ENCODE measurements at regions not wholly inside any gene's neighbourhood (a gene's known extent, or its start where the extent isn't known, plus 50 kb on each side); places are given as distances from the start of the nearest gene placed in this dataset.

DNA sequence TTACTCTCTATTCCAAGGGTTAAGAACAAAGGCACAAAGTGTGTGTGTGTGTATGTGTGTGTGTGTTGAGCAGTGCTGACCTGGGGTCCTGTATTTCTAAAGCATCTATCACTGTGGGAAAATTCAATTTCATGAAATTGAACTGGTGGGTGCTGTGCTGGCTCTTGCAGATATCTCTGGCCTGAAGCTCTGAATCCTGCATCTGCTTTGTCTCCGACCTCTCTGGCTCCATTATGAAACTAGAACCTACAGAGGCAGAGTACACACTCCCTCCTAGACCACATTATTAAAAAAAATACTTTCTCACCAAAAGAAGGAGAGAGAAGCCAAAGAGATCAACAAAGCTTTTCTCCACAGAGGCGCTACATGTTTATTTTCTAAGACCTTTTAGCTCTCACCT lies 88.4 kb upstream of the PDE4B start:
- Mint-ChIP-seq H3K4me1 (ENCODE audit: low read depth) (no peaks in the 10 kb centered on the region), H3K36me3 (no peaks in the 10 kb centered on the region), H3K27me3 (peaks cover 9% of the 10 kb centered on the region), H3K4me3 (no peak overlapping the region), H3K9me3 (ENCODE audit: low read depth) (no peaks in the 10 kb centered on the region), H3K27ac (no peak overlapping the region)

DNA sequence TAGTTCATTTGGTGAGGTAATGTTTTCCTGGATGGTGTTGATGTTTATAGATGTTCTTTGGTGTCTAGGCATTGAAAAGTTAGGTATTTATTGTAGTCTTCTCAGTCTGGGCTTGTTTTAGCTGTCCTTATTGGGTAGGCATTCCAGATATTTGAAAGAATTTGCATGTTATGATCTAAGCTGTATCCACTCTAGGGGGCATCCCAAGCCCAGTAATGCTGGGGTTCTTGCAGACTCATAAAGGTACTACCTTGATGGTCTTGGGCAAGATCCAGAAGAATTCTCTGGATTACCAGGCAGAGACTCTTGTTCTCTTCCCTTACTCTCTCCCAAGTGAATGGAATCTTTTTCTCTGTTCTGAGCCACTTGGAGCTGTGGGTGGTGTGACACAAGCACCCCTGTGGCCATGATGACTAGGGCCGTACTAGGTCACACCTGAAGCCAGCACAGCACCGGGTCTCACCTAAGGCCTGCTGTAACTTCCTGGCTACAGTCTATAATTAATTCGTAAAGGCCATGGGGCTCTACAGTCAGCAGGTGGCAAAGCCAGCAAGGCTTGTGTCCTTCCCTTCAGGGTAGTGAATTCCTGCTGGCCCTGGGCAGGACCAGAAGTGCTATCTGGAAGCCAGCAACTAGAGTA lies 74.8 kb upstream of the PDE4B start:
- no peaks in the 10 kb centered on the region for H3K9me3 Mint-ChIP-seq (ENCODE audit: low read depth)
- no peak overlapping the region for H3K27ac Mint-ChIP-seq
- no peaks in the 10 kb centered on the region for H3K36me3 Mint-ChIP-seq
- peaks cover 7% of the 10 kb centered on the region for H3K27me3 Mint-ChIP-seq
- H3K4me1 Mint-ChIP-seq (ENCODE audit: low read depth): no peaks in the 10 kb centered on the region
- no peak overlapping the region for H3K4me3 Mint-ChIP-seq

DNA sequence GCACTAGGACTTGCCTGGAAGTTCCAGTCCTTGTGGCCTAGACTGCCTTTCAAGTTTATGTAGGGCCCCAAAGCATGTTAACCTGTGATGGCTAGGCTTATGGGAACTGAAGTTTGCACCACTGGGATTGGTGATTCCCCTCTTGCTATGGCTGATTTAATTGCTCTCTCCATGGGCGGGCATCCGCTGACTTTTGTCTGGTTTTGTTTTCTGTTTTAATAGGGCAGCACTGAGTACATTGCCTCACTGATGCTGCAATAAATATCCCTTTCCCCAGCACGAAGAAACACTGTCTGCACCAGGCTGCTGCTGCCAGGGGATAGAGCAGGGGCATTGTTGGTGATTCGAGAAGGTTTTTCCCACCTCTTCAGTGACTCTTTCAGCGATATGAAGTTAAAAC lies 73.3 kb upstream of the PDE4B start:
- Mint-ChIP-seq H3K4me3 (no peak overlapping the region), H3K27me3 (peaks cover 9% of the 10 kb centered on the region), H3K9me3 (ENCODE audit: low read depth) (no peaks in the 10 kb centered on the region), H3K27ac (no peak overlapping the region), H3K4me1 (ENCODE audit: low read depth) (no peaks in the 10 kb centered on the region), H3K36me3 (no peaks in the 10 kb centered on the region)

DNA sequence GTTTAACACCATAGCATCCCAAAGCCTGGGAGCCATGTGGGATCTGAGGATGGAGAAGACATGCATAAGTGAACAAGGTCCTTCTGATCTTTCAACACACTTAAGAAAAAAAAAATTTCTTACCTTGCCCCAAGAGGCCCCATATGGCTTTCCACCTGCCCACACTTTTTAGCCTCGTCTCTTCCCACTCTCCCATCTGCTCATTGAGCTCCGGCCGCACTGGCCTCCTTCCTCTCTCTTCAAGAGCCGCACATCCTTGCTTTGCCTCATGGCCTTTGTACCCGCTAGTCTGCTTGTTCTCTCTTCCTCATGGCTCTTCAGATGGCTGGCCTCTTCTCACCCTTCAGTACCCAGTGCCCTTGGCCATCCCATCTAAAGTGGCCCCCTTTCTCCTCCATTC lies 70.2 kb upstream of the PDE4B start:
- Mint-ChIP-seq H3K9me3 (ENCODE audit: low read depth) (no peaks in the 10 kb centered on the region), H3K4me3 (no peak overlapping the region), H3K27ac (no peak overlapping the region), H3K36me3 (no peaks in the 10 kb centered on the region), H3K4me1 (ENCODE audit: low read depth) (no peaks in the 10 kb centered on the region), H3K27me3 (peaks cover 9% of the 10 kb centered on the region)

DNA sequence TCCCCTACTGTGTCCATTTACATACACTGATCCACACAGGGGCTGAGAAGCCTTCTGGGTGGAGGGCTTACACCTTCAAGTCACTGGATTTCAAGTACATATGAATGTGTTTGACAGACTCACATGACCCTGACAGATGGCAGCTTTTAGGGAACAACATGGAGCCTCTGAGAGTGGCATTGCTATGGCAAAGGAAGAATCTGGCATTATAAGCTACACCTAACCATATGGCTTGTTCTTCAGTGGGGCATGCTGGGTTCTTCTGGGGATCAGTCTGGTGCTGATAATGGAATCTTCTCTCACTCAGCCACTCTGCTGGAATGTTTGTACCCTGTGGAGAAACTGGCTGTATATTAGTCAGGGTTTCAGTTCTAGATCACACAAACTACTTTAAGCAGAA lies 68.5 kb upstream of the PDE4B start:
- Mint-ChIP-seq H3K27me3 (peaks cover 3% of the 10 kb centered on the region), H3K9me3 (ENCODE audit: low read depth) (no peaks in the 10 kb centered on the region), H3K4me1 (ENCODE audit: low read depth) (no peaks in the 10 kb centered on the region), H3K4me3 (no peak overlapping the region), H3K27ac (no peak overlapping the region), H3K36me3 (no peaks in the 10 kb centered on the region)

DNA sequence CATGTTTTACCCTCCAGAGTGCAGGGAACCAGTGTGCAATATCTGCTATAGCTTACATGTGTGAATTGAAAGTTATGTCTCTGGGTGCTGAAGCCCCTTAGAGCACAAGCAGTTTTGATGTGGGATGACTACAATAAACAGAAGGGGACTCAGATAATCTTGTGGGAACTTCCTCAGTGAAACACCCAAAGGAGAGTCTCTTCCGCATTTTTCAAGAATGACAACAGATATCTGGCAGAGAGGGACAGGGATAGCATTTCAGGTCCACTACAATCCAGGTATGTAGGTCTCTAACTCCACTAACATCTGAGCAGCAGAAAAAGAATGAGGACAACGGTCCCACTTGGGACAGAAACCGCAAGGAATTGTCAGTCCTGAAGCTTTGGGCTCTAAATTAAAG lies 67.6 kb upstream of the PDE4B start:
- Mint-ChIP-seq H3K27me3 (peaks cover 6% of the 10 kb centered on the region), H3K4me1 (ENCODE audit: low read depth) (no peaks in the 10 kb centered on the region), H3K4me3 (no peak overlapping the region), H3K36me3 (no peaks in the 10 kb centered on the region), H3K9me3 (ENCODE audit: low read depth) (no peaks in the 10 kb centered on the region), H3K27ac (no peak overlapping the region)

DNA sequence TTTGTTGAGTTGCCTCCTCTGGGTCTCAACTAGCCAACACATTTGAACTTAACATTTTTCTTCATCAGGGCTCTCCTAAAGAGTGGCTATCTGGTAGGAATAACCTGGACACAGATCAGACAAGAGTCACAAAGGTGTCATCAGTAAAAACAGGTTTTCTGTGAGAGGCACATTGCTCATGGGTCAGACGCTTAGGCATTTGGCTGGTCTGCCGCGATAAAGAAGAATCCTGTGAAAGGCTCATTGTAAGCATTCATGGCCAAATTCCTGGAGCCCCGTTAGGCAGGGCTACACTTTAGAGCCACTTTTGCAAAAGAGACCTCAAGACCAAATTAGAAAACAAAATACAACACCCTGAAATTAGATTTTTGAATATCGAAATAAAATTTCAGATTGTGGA lies 64.2 kb upstream of the PDE4B start:
- no peaks in the 10 kb centered on the region for H3K9me3 Mint-ChIP-seq (ENCODE audit: low read depth)
- H3K27ac Mint-ChIP-seq: no peak overlapping the region
- H3K4me1 Mint-ChIP-seq (ENCODE audit: low read depth): no peaks in the 10 kb centered on the region
- H3K27me3 Mint-ChIP-seq: peaks cover 7% of the 10 kb centered on the region
- H3K4me3 Mint-ChIP-seq: no peak overlapping the region
- no peaks in the 10 kb centered on the region for H3K36me3 Mint-ChIP-seq

DNA sequence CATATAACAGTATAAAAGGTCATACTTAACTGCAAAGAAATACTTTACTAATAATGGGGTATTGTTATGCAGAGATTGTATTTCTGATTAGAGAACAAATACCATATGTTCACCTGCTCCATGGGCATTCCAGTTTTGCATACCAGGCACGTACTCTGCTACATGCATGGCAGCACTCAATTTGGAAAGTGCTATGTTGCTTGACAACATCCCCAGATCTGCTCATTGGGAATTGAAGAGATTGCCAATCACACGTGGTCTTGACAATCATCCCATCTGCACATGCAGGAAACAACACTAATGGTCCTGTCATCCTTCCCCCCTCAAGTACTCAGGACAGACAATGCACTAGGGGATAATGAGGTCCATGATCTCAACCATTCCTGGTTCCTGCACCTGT lies 63.4 kb upstream of the PDE4B start:
- Mint-ChIP-seq H3K36me3 (no peaks in the 10 kb centered on the region), H3K27ac (no peak overlapping the region), H3K9me3 (ENCODE audit: low read depth) (no peaks in the 10 kb centered on the region), H3K4me1 (ENCODE audit: low read depth) (no peaks in the 10 kb centered on the region), H3K4me3 (no peak overlapping the region), H3K27me3 (peaks cover 5% of the 10 kb centered on the region)

DNA sequence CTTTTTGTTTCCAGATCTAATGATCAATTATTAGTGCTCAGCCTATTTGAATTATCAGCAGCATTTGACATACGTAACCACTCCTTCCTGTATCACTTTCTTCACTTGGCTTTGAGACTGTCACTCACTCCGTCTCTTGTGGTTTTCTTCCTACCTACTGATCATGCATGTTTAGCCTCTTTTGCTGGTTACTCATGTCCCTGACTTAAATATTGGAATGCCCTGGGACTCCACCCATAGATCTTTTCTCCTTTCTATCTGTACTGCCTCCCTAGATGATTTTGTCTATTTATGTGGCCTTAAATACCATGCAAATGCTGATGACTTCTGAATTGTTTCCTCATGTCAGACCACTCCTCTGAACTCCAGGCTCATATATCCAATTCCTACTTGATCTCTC lies 57.7 kb upstream of the PDE4B start:
- Mint-ChIP-seq H3K9me3 (ENCODE audit: low read depth) (no peaks in the 10 kb centered on the region), H3K27me3 (peaks cover 2% of the 10 kb centered on the region), H3K4me1 (ENCODE audit: low read depth) (no peaks in the 10 kb centered on the region), H3K36me3 (no peaks in the 10 kb centered on the region), H3K4me3 (no peak overlapping the region), H3K27ac (no peak overlapping the region)

DNA sequence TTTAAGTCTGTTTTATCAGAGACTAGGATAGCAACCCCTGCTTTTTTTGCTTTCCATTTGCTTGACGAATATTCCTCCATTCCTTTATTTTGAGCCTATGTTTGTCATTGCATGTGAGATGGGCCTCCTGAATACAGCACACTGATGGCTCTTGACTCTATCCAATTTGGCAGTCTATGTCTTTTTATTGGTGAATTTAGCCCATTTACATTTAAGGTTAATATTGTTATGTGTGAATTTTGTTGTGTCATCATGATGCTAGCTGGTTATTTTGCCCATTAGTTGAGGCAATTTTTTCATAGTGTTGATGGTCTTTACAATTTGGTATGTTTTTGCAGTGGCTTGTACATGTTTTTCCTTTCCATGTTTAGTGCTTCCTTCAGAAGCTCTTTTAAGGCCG lies 50.7 kb upstream of the PDE4B start:
- Mint-ChIP-seq H3K27ac (no peak overlapping the region), H3K36me3 (peaks cover 2% of the 10 kb centered on the region), H3K4me1 (ENCODE audit: low read depth) (no peaks in the 10 kb centered on the region), H3K4me3 (no peak overlapping the region), H3K27me3 (peaks cover 1% of the 10 kb centered on the region), H3K9me3 (ENCODE audit: low read depth) (peaks cover 10% of the 10 kb centered on the region)

Data from activated naive CD8-positive, alpha-beta T cell (primary cell).